Smooth muscle cell (in vitro differentiated cells): ENCODE measurements at regions not wholly inside any gene's neighbourhood (a gene's known extent, or its start where the extent isn't known, plus 50 kb on each side); places are given as distances from the start of the nearest gene placed in this dataset.

Experiments used
- DNase-seq: peaks from one replicate; lab custom pipeline; 2025; ENCODE audit not compliant: unreplicated experiment; lab: John Stamatoyannopoulos, UW
- H2AFZ ChIP-seq: fragments of 200-600 bp; sonication (generic); 2 replicates; pipeline ENCODE4 v1.6.0; 2016; ENCODE audit warnings: antibody characterized with exemption, low read depth, mild to moderate bottlenecking
- H3F3A ChIP-seq: fragments of 200-600 bp; sonication (generic); 2 replicates; pipeline ENCODE4 v1.6.0; 2017; ENCODE audit warnings: antibody characterized with exemption, low read depth
- H3K27ac ChIP-seq: fragments of 200-600 bp; sonication (generic); 2 replicates; pipeline ENCODE4 v1.5.1; 2016; ENCODE audit warnings: low read depth, mild to moderate bottlenecking
- H3K27me3 ChIP-seq: fragments of 200-600 bp; sonication (generic); 2 replicates; pipeline ENCODE4 v1.6.1; 2016; ENCODE audit warnings: low read depth, mild to moderate bottlenecking
- H3K36me3 ChIP-seq: fragments of 200-600 bp; sonication (generic); 2 replicates; pipeline ENCODE4 v1.5.1; 2016; ENCODE audit warnings: low read depth
- H3K4me1 ChIP-seq: fragments of 200-600 bp; sonication (generic); 2 replicates; pipeline ENCODE4 v1.5.1; 2016; ENCODE audit warnings: low read depth
- H3K4me2 ChIP-seq: fragments of 200-600 bp; sonication (generic); 2 replicates; pipeline ENCODE4 v1.6.0; 2016; ENCODE audit warnings: mild to moderate bottlenecking
- H3K4me3 ChIP-seq: fragments of 200-600 bp; sonication (generic); 2 replicates; pipeline ENCODE4 v1.5.1; 2016; ENCODE audit warnings: mild to moderate bottlenecking
- H3K79me2 ChIP-seq: fragments of 200-600 bp; sonication (generic); 2 replicates; pipeline ENCODE4 v1.6.0; 2016; ENCODE audit warnings: low read depth, mild to moderate bottlenecking
- H3K9ac ChIP-seq: fragments of 200-600 bp; sonication (generic); 2 replicates; pipeline ENCODE4 v1.6.0; 2016; ENCODE audit warnings: low read depth
- H3K9me3 ChIP-seq: fragments of 200-600 bp; sonication (generic); replicated peaks from 2 replicates; pipeline ENCODE4 v1.5.1; 2016; ENCODE audit warnings: low read depth
- H4K20me1 ChIP-seq: fragments of 200-600 bp; sonication (generic); 2 replicates; pipeline ENCODE4 v1.6.0; 2016; ENCODE audit warnings: low read depth
- WGBS: methylation state at CpG from one replicate; pipeline ENCODE4 v1.1.7; 2016; ENCODE audit warnings: low lambda C conversion rate; 5-methylcytosine and 5-hydroxymethylcytosine counted together
- TF ChIP-seq, protein P1 (sequence below): fragments of 200-600 bp; sonication (generic); IDR thresholded peaks from 2 replicates; pipeline ENCODE4 v1.5.1; 2017; ENCODE audit warnings: borderline replicate concordance, mild to moderate bottlenecking, antibody characterized with exemption; ENCODE audit not compliant: insufficient read depth, poor library complexity, severe bottlenecking

DNA sequence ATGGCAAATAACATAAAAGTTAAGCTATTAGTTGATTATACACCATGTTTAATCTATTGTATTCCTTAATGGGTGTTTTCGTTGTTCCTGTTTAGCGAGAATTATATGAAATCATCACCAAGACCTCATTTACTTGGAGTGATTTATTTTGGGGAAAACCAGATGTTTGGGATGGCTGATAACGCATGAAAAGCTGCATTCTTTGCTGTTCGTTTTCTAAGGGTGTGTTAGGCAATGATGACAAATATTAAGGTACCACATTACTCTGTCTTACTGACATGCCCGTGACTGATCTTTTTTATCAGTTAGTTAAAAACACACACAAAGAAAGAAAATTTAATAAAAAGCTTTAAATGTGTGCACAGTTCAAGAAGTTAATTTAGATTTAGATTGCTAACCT, 176.4 kb downstream of the ZFP64 start:
- H4K20me1 ChIP-seq = no peaks in the 10 kb centered on the region
- DNase-seq = no peak
- H3K9me3 ChIP-seq = no peaks in the 10 kb centered on the region
- no peaks in the 10 kb centered on the region for H3F3A ChIP-seq
- no peak overlapping the region for H3K4me2 ChIP-seq
- H3K36me3 ChIP-seq = no peaks in the 10 kb centered on the region
- 31% methylated on average over 5 of the region's 5 CpGs for WGBS
- H3K4me1 ChIP-seq = peaks cover 11% of the 10 kb centered on the region
- no peaks in the 10 kb centered on the region for H3K27me3 ChIP-seq
- TF ChIP-seq, protein P1, sequence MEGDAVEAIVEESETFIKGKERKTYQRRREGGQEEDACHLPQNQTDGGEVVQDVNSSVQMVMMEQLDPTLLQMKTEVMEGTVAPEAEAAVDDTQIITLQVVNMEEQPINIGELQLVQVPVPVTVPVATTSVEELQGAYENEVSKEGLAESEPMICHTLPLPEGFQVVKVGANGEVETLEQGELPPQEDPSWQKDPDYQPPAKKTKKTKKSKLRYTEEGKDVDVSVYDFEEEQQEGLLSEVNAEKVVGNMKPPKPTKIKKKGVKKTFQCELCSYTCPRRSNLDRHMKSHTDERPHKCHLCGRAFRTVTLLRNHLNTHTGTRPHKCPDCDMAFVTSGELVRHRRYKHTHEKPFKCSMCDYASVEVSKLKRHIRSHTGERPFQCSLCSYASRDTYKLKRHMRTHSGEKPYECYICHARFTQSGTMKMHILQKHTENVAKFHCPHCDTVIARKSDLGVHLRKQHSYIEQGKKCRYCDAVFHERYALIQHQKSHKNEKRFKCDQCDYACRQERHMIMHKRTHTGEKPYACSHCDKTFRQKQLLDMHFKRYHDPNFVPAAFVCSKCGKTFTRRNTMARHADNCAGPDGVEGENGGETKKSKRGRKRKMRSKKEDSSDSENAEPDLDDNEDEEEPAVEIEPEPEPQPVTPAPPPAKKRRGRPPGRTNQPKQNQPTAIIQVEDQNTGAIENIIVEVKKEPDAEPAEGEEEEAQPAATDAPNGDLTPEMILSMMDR = no peak
- no peak overlapping the region for H3K9ac ChIP-seq
- no peak overlapping the region for H3K27ac ChIP-seq
- no peak overlapping the region for H3K4me3 ChIP-seq
- no peak overlapping the region for H2AFZ ChIP-seq
- H3K79me2 ChIP-seq = no peaks in the 10 kb centered on the region

DNA sequence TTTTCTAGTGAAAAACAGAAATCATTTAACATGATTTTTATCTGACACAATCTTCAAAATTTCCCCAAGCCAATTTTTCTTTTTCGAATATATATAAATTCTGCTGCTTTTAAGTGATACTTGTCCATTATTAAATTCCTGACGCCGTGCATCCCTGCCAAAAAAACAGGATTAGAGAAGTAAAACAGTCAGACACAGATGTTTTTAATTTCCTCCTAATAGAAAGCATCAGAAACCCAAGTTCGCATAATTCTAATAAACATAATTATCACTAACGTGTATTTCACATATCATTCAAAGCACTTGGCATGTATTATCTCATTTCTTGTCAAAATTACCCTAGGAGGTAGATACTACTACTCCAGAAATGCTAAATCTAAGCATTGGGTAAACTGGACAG, 179.5 kb downstream of the ZFP64 start:
- Histone ChIP-seq H3K4me1 (peaks cover 12% of the 10 kb centered on the region), H3F3A (no peaks in the 10 kb centered on the region), H3K27ac (no peak overlapping the region), H2AFZ (no peak overlapping the region), H3K79me2 (no peaks in the 10 kb centered on the region), H4K20me1 (no peaks in the 10 kb centered on the region), H3K9me3 (no peaks in the 10 kb centered on the region), H3K27me3 (no peaks in the 10 kb centered on the region), H3K9ac (no peak overlapping the region), H3K4me3 (no peak overlapping the region), H3K4me2 (no peak overlapping the region), H3K36me3 (no peaks in the 10 kb centered on the region)
- WGBS = 83% methylated on average over 5 of the region's 5 CpGs
- DNase-seq = no peak
- TF ChIP-seq, protein P1 = no peak

DNA sequence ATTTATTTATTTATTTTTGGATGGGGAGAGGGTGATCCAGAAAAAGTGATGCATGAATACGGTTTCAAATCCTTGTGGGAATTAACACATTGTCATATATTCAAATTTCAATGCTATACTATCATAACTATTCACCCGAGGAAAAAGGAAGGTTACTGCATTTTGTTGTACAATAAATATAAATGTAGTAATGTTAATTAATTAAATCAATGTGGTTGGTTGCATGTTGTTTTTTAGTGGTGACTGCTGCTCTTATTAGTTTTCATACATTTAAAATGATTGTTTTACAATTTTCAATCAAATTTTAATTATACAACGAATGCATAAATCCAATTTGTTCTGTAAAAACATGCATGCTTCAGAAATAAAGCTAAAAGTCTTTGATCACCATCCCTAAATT, 180.5 kb downstream of the ZFP64 start:
- no peaks in the 10 kb centered on the region for H3K9me3 ChIP-seq
- H3K4me1 ChIP-seq = peaks cover 12% of the 10 kb centered on the region
- no peak for DNase-seq
- H3K79me2 ChIP-seq = no peaks in the 10 kb centered on the region
- H3K36me3 ChIP-seq = no peaks in the 10 kb centered on the region
- no peak overlapping the region for H2AFZ ChIP-seq
- no peaks in the 10 kb centered on the region for H4K20me1 ChIP-seq
- no peak overlapping the region for H3K27ac ChIP-seq
- H3F3A ChIP-seq = no peaks in the 10 kb centered on the region
- no peak overlapping the region for H3K4me3 ChIP-seq
- 64% methylated on average over 3 of the region's 3 CpGs for WGBS
- no peaks in the 10 kb centered on the region for H3K27me3 ChIP-seq
- H3K9ac ChIP-seq = no peak overlapping the region
- TF ChIP-seq, protein P1 = no peak
- no peak overlapping the region for H3K4me2 ChIP-seq

DNA sequence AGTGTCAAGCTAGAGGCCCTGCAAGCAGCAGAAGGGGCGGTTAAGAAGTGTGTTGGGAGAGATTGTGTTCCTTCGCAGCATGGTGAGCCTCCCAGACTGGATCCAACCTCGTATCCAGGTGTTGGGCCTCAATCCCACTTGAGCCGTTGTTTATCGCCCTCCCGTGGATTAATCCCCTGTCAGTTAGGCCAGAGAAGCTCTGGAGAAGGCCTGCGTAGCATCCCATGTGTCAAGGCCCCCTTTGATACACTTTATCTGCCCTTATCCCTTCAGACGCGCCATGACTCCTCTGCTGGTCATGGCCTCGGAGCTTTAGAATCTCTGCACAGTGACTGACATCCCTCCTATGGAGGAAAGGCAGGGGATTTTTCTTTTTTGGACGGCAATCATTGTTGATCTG, 181.0 kb downstream of the ZFP64 start:
- Histone ChIP-seq H3K4me2 (no peak overlapping the region), H4K20me1 (no peaks in the 10 kb centered on the region), H3K79me2 (no peaks in the 10 kb centered on the region), H3K9ac (no peak overlapping the region), H3K36me3 (no peaks in the 10 kb centered on the region), H3F3A (no peaks in the 10 kb centered on the region), H3K27ac (no peak overlapping the region), H3K9me3 (no peaks in the 10 kb centered on the region), H3K27me3 (no peaks in the 10 kb centered on the region), H3K4me1 (peaks cover 12% of the 10 kb centered on the region), H3K4me3 (no peak overlapping the region), H2AFZ (no peak overlapping the region)
- WGBS = 71% methylated on average over 11 of the region's 11 CpGs
- no peak for DNase-seq
- TF ChIP-seq, protein P1 = no peak
